Activated CD4-positive, alpha-beta T cell treated with anti-CD3 and anti-CD28 coated beads, Interleukin-2, amount 10 ng/mL, durations not matched to agents 24 days and 14 days (primary cell): ENCODE measurements at regions not wholly inside any gene's neighbourhood (a gene's known extent, or its start where the extent isn't known, plus 50 kb on each side); places are given as distances from the start of the nearest gene placed in this dataset.

Experiments used
- DNase-seq: peaks from one replicate; pipeline ENCODE4 v3.0.0; 2022
- H3K27ac Mint-ChIP-seq: one replicate; pipeline ENCODE4 v1.8.0; 2022; ENCODE audit warnings: mild to moderate bottlenecking, mixed read lengths
- H3K27me3 Mint-ChIP-seq: one replicate; pipeline ENCODE4 v1.8.0; 2022; ENCODE audit warnings: mixed read lengths
- H3K36me3 Mint-ChIP-seq: one replicate; pipeline ENCODE4 v1.8.0; 2022; ENCODE audit warnings: low read depth, mild to moderate bottlenecking, mixed read lengths
- H3K4me1 Mint-ChIP-seq: one replicate; pipeline ENCODE4 v1.8.0; 2021; ENCODE audit warnings: mixed read lengths
- H3K4me3 Mint-ChIP-seq: one replicate; pipeline ENCODE4 v1.8.0; 2022; ENCODE audit warnings: mild to moderate bottlenecking, moderate library complexity, mixed read lengths
- H3K9me3 Mint-ChIP-seq: one replicate; pipeline ENCODE4 v1.8.0; 2021; ENCODE audit warnings: mixed read lengths
- intact Hi-C: fragments of 100-400 bp; cut with micrococcal nuclease; formaldehyde crosslinking; loops from one replicate; pipeline ENCODE4 v1.15.1; 2023

DNA sequence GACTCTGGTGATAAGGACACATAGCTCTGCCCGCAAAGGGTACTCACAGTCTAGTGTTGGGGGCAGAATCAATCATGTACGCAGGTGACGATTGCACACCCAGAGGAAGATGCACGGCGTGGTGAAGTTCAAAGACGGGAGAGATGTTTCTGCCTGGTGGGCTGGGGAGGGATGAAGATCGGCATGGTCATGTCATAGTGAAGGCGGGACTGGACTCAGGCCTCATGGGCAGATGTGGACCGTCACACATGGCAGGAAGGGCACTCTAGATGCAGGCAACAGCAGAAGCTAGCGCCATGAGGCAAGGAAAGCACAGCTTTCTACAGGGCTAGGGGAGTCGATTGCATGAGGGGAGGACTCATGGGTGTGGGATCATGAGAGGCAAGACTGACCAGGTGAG, 240.6 kb downstream of the OPA1 start:
- no peaks in the 10 kb centered on the region for H3K36me3 Mint-ChIP-seq
- intact Hi-C loops, result no loop called here
- H3K27ac Mint-ChIP-seq, result no peak overlapping the region
- H3K4me3 Mint-ChIP-seq, result no peak overlapping the region
- H3K27me3 Mint-ChIP-seq, result peaks cover 11% of the 10 kb centered on the region
- DNase-seq, result no peak
- peaks cover 6% of the 10 kb centered on the region for H3K4me1 Mint-ChIP-seq
- no peaks in the 10 kb centered on the region for H3K9me3 Mint-ChIP-seq

DNA sequence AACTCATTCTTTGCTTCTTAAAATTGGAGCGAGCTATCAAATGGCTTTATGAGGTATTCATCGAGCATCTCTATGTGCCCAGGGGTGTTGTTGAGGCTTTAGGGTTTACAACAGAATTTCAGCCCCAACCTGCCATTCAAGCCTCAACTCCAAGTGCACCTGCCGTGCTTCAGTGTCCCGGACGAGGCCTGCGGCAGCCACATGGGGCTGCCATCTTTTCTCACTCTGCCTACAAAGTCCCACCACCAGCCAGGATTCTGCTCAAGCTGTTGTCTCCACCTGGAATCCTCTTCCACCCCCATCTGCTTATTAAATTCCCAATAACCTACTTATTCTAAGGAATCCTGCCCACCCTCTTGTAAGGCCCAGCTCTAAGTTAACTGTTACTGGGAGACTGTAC, 242.4 kb downstream of the OPA1 start:
- intact Hi-C loops, result no loop called here
- peaks cover 6% of the 10 kb centered on the region for H3K4me1 Mint-ChIP-seq
- no peak overlapping the region for H3K4me3 Mint-ChIP-seq
- DNase-seq, result no peak
- no peaks in the 10 kb centered on the region for H3K9me3 Mint-ChIP-seq
- peaks cover 23% of the 10 kb centered on the region for H3K27me3 Mint-ChIP-seq
- no peaks in the 10 kb centered on the region for H3K36me3 Mint-ChIP-seq
- no peak overlapping the region for H3K27ac Mint-ChIP-seq

DNA sequence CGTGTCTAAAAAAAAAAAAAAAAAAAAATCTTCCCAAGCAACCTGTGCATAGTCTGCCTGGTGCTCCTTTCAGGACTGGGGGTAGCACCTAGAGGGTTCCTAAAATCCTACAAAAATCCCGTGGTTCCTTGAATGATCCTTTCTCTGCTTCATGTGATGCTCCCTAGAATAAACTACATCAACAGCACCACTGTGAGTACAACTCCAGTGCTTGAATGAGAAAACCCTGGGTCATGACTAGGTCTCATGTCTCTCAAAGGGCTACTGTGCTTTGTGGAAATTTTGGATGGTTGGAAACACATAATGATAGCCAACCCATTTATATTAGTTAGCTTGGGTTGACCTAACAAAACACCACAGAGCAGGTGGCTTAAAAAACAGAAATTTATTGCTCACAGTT, 243.5 kb downstream of the OPA1 start:
- no peak overlapping the region for H3K4me3 Mint-ChIP-seq
- H3K27me3 Mint-ChIP-seq, result peaks cover 33% of the 10 kb centered on the region

DNA sequence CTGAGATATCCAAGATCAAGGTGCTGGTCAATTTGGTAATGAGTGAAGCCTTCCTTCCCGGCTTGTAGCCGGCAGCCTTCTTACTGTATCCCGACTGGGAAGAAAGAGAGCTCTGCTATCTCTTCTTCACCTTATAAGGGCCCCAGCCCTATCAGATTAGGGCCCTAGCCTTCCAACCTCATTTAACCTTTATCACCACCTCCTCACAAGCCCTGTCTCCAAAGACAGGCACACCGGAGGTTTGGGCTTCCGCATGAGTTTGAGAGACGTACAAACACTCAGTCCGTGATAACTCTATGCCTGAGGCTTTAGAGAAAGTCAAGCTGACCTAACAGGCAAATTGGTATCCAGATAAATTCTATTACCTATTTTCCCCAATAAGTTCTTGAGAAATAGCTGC, 243.9 kb downstream of the OPA1 start:
- H3K4me1 Mint-ChIP-seq, result peaks cover 6% of the 10 kb centered on the region
- H3K9me3 Mint-ChIP-seq, result no peaks in the 10 kb centered on the region
- no peak overlapping the region for H3K4me3 Mint-ChIP-seq
- H3K36me3 Mint-ChIP-seq, result no peaks in the 10 kb centered on the region
- no peak overlapping the region for H3K27ac Mint-ChIP-seq
- peaks cover 35% of the 10 kb centered on the region for H3K27me3 Mint-ChIP-seq
- intact Hi-C loops, result no loop called here
- no peak for DNase-seq

More for the DNA sequence above, 243.5 kb downstream of the OPA1 start:
- Mint-ChIP-seq H3K36me3 (no peaks in the 10 kb centered on the region), H3K9me3 (no peaks in the 10 kb centered on the region), H3K4me1 (peaks cover 6% of the 10 kb centered on the region), H3K27ac (no peak overlapping the region)
- no peak for DNase-seq
- intact Hi-C loops, result no loop called here

DNA sequence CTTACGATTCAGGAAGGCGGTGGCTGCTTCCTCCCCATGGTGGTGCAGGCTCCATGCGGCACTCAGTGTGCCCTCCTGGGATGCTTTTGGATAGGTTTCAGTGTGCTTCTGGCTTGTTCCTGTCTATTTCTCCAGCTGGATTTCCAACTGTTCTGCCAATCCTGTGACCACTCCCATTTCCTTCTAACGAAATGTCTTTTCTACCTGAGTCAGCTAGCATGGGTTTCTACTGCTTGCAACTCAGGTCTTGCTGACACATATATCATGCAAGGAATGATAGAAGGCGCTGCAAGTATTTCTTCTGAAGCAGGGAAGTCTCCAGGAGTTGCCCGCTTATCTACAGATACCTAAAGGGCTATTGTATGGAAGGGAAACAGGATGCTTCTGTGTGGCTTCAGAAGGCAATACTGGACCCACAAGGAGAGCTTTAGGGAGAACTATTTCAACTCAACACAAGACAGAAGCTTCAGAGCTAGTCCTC, 244.4 kb downstream of the OPA1 start:
- intact Hi-C loops, result no loop called here
- no peaks in the 10 kb centered on the region for H3K9me3 Mint-ChIP-seq
- H3K27me3 Mint-ChIP-seq, result peaks cover 38% of the 10 kb centered on the region
- H3K4me3 Mint-ChIP-seq, result no peak overlapping the region
- no peaks in the 10 kb centered on the region for H3K36me3 Mint-ChIP-seq
- H3K27ac Mint-ChIP-seq, result no peak overlapping the region
- DNase-seq, result no peak
- peaks cover 6% of the 10 kb centered on the region for H3K4me1 Mint-ChIP-seq

DNA sequence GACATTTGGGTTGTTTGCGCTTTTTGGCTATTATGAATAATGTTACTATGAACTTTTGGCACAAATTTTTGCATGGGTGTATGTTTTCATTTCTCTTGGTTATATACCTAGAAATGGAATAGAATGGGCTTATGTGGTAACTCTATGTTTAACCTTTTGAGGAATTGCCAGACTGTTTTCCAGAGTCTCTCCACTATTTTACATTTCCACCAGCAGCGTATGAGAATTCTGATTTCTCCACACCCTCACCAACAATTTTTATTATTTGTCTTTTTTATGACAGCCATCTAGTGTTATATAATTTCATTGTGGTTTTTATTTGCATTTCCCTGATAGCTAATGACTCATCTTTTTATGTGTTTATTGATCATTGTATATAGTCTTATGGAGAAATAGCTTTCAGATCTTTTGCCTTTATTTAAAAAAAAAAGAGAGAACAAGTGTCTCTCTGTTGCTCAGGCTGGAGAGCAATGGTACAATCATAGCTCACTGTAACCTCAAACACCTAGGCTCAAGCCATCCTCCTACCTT, 247.2 kb downstream of the OPA1 start:
- Mint-ChIP-seq H3K4me3 (no peak overlapping the region), H3K27me3 (peaks cover 42% of the 10 kb centered on the region), H3K9me3 (no peaks in the 10 kb centered on the region), H3K4me1 (no peaks in the 10 kb centered on the region), H3K27ac (no peak overlapping the region), H3K36me3 (no peaks in the 10 kb centered on the region)
- intact Hi-C loops, result no loop called here
- no peak for DNase-seq

DNA sequence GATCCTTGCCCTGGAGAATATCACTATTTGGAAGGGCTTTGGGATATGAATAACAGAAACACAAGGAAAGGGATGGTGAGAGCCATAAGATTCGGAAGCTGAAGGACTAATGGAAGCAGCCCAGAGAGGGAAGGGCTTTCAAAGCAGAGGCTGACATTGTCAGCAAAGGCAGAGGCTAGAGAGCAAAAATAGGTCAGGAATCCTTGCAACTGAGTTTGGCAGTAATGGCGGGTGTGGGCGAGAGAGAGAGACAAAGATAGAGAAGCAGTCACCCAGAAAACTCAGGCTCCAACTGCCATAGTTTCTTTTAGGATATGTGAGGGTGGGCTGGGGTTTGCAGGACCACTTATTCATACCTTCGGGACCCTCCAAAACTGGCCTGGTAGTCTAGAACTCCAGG, 248.6 kb downstream of the OPA1 start:
- H3K27me3 Mint-ChIP-seq, result peaks cover 50% of the 10 kb centered on the region
- intact Hi-C loops, result no loop called here

DNA sequence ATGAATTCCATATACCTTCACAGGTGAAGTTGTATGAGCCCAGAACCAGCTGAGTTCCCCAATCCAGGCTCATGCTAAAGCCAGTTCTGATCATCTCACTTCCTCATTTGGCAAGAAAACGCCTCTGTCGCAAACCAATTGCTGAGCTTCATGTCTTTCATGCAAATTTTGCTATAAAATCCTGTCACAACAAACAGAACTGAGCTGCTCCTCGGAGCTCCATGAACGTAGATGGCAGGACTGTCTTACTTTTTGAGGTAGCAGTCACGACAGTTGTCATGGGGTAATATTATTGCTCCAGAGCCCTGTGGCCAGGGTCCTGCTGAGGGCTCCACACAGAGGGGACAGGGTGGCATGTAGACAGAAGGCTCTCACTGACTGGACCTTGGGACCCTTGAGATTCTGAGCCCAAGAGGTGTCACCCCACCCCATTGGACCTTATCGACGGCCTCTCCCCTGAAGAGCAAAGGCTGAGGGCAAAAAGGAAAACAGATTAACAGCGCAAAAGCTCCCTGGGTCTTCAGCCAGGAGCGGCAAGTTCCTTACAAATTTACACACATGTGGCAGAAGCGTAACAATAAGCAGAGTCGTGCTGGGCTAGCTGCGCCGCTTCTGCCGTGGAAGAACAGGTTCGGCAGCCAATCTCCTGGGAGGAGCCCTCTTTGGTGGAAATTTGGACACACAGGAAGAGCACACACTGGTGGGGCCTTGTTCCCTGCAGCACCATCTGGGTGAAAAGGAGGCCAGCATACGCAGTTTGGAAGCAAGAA, 249.2 kb downstream of the OPA1 start:
- Mint-ChIP-seq H3K4me1 (peaks cover 2% of the 10 kb centered on the region), H3K27me3 (peaks cover 51% of the 10 kb centered on the region), H3K27ac (no peak overlapping the region), H3K36me3 (no peaks in the 10 kb centered on the region), H3K4me3 (no peak overlapping the region), H3K9me3 (no peaks in the 10 kb centered on the region)
- intact Hi-C loops, result no loop called here
- DNase-seq, result no peak

More for the DNA sequence above, 248.6 kb downstream of the OPA1 start:
- H3K27ac Mint-ChIP-seq, result no peak overlapping the region
- H3K4me3 Mint-ChIP-seq, result no peak overlapping the region
- peaks cover 2% of the 10 kb centered on the region for H3K4me1 Mint-ChIP-seq
- no peaks in the 10 kb centered on the region for H3K9me3 Mint-ChIP-seq
- no peak for DNase-seq
- no peaks in the 10 kb centered on the region for H3K36me3 Mint-ChIP-seq

DNA sequence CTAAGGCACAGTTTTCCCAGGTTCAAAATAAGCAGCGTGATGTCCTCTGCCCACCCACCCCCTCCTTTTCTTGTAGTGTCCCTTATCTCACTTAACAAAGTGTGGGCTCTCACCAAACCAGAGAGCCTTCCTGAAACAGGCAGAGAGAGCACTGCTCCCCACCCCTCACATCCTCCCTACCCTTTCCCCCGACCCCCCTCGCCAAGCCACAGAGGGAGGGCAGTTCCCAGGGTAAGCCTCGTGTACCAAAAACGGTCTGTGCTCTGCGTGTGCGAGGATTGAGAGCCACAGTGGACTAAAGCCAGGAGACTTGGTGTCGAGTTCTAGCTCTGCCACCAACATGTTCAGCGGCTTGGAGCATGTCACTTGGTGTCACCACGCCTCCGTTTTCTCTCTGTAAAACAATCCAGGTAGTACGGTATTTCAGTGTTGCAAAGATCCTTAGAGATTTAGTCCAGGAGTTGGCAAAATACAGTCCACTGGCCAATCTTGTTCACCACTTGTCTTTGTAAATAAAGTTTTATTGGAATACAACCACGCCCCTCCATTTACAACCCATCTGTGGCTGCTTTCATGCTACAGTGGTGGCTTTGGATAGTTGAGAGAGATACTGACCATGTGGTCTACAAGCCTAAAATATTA, 249.9 kb downstream of the OPA1 start:
- H3K27ac Mint-ChIP-seq, result no peak overlapping the region
- H3K4me1 Mint-ChIP-seq, result peaks cover 2% of the 10 kb centered on the region
- H3K9me3 Mint-ChIP-seq, result no peaks in the 10 kb centered on the region
- H3K36me3 Mint-ChIP-seq, result no peaks in the 10 kb centered on the region
- DNase-seq, result no peak
- intact Hi-C loops, result no loop called here
- H3K4me3 Mint-ChIP-seq, result no peak overlapping the region
- peaks cover 49% of the 10 kb centered on the region for H3K27me3 Mint-ChIP-seq

DNA sequence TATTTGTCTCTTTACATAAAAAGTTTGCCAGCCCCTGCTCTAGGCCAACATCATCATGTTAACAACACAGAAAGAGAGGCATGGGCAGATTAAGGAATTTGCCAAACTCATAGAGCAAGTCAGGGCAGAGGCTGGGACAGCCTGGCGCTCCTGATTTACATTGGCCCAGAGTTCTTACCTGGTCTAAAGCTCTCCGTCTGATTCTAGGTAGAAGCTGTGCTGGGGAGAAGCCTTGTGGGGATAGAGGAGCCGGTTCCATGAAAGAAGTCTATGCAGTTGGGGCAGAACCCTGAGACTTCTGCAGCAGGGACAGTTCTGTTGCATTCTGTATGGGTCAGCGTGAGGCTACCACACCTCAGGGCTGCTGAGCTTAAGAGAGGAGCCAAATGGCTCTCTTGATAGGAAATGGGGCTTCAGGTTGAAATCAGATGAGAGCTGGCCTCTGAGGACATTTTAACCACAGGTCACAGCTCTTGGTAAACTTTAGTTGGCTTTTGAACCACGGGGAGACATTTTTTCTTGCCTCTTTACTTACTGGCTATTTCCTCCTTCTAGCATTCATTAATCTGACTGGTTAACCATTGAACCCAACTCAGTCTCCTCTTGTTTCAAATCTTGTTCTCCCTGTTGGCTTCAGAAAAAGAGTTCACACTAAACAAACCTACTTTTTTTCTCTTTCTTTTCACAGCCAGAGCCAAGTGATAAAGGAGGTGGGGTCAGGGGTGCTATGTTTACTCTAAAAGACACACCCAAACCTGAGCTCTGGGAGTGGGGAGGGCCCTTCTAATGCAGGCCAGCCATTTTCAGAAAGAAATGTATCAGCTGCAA, 250.7 kb downstream of the OPA1 start:
- H3K27ac Mint-ChIP-seq, result no peak overlapping the region
- peaks cover 45% of the 10 kb centered on the region for H3K27me3 Mint-ChIP-seq
- intact Hi-C loops, result no loop called here
- H3K36me3 Mint-ChIP-seq, result no peaks in the 10 kb centered on the region
- H3K4me1 Mint-ChIP-seq, result peaks cover 2% of the 10 kb centered on the region
- no peaks in the 10 kb centered on the region for H3K9me3 Mint-ChIP-seq
- no peak overlapping the region for H3K4me3 Mint-ChIP-seq
- no peak for DNase-seq

DNA sequence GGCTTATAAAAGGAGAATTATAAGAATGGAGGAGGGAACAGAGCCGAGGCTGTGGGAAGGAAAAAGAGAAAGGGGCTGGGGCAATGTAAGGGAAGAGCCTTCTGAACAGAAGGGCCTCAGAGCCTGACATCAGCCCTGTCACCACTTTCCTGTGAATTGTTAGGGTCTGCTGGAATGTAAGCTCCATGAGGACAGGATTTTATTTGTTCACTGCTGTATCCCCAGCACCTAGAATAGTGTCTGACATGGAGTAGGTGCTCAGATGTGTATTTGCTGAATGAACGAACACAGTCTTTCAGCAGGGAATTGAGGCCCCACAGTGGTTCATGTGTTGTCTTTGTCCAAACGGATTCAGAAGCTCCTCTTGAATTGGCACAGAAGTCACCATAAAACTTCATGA, 251.5 kb downstream of the OPA1 start:
- no peaks in the 10 kb centered on the region for H3K9me3 Mint-ChIP-seq

DNA sequence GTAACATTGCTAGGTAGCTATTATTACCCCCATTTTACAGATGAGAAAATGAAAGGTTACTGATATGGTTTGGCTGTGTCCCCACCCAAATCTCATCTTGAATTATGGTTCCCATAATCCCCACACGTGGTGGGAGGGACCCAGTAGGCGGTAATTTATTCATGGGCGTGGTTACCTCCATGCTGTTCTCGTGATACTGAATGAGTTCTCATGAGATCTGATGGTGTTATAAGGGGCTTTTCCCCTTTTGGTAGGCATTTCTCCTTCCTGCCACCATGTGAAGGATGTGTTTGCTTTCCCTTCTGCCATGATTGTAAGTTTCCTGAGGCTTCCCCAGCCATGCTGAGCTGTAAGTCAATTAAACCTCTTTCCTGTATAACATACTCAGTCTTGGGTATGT, 252.1 kb downstream of the OPA1 start:
- no peaks in the 10 kb centered on the region for H3K9me3 Mint-ChIP-seq
- H3K36me3 Mint-ChIP-seq, result no peaks in the 10 kb centered on the region
- DNase-seq, result no peak
- intact Hi-C loops, result no loop called here
- H3K4me1 Mint-ChIP-seq, result peaks cover 2% of the 10 kb centered on the region
- peaks cover 36% of the 10 kb centered on the region for H3K27me3 Mint-ChIP-seq
- H3K4me3 Mint-ChIP-seq, result no peak overlapping the region
- H3K27ac Mint-ChIP-seq, result no peak overlapping the region

More for the DNA sequence above, 251.5 kb downstream of the OPA1 start:
- Mint-ChIP-seq H3K4me1 (peaks cover 2% of the 10 kb centered on the region), H3K27me3 (peaks cover 42% of the 10 kb centered on the region), H3K27ac (no peak overlapping the region), H3K4me3 (no peak overlapping the region), H3K36me3 (no peaks in the 10 kb centered on the region)
- DNase-seq, result no peak
- intact Hi-C loops, result no loop called here

DNA sequence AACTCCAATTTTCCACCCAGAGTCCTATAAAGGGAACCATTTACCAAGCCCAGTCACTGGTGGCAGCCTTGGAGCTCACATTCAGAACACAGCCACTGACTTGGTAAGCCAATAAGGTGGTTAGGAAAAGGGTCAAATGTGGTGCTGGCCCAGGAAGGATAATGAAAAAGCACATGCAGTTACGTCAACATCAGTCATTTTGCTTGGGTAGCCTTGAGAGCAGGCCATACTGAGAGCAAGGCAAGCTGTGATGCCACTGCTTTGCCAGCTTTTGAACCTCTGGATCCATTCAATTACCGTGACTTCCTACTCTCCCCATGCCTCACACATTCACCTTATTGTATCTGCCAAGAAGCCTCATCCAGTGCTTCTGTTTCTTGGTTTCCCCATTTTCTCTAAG, 253.6 kb downstream of the OPA1 start:
- intact Hi-C loops, result no loop called here
- Mint-ChIP-seq H3K9me3 (no peaks in the 10 kb centered on the region), H3K27me3 (peaks cover 22% of the 10 kb centered on the region), H3K4me1 (peaks cover 2% of the 10 kb centered on the region), H3K36me3 (no peaks in the 10 kb centered on the region), H3K4me3 (no peak overlapping the region), H3K27ac (no peak overlapping the region)
- DNase-seq, result no peak

DNA sequence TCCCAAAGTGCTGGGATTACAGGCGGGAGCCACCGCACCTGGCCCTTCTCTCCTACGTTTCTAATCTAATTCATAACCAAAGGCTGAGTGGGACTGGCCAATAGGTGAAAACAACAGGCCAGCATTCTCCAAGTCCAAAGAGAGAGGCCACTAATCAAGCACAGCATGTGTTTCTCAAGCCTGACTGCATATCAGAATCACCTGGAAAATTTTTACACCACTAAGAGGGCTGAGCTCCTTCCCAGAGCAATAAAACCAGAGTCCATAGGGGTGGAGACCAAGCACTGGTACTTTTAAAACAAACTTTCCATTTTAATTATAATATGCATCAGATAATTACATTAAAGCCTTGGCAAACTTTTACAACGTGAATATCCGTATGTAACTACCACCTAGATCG, 254.4 kb downstream of the OPA1 start:
- Mint-ChIP-seq H3K27me3 (peaks cover 20% of the 10 kb centered on the region), H3K4me1 (peaks cover 2% of the 10 kb centered on the region), H3K36me3 (no peaks in the 10 kb centered on the region), H3K27ac (no peak overlapping the region), H3K9me3 (no peaks in the 10 kb centered on the region), H3K4me3 (no peak overlapping the region)
- no peak for DNase-seq
- intact Hi-C loops, result no loop called here
